ENCODE measurements at regions not wholly inside any gene's neighbourhood (a gene's known extent, or its start where the extent isn't known, plus 50 kb on each side); places are given as distances from the start of the nearest gene placed in this dataset.
A peak's percentile ranks its signal among the peaks of the same experiment; 100 is the strongest.
"Not testable (repeated sequence)": the region's sequence is repeated elsewhere in the genome, so short reads cannot be mapped to it uniquely, and the experiment has no call there.

- Mint-ChIP-seq H3K4me3 (no peak overlapping the region), H3K27ac (no peak overlapping the region), H3K9me3 (no peaks in the 10 kb centered on the region), H3K36me3 (ENCODE audit: low read depth) (no peaks in the 10 kb centered on the region), H3K27me3 (peaks cover 11% of the 10 kb centered on the region), H3K4me1 (peaks cover 38% of the 10 kb centered on the region)
- ChIA-PET CTCF (interaction anchor here (1.7 to 2.7 kb wide), 2 partner anchors 21 to 26 kb away, joined by 8 to 9 read pairs; no protein-coding TSS in a partner anchor), POLR2A (no interaction called here)
- no peak for DNase-seq
These were observed 159.0 kb upstream of the PZP start for GRCh38 chr12:9367201-9367600.

GRCh38 chr12:9365296-9365695 is 157.1 kb upstream of the PZP start:
- ChIA-PET POLR2A (no interaction called here), CTCF (interaction anchor here (1.3 to 2.7 kb wide), 2 partner anchors 12 to 24 kb away, joined by 3 to 9 read pairs; no protein-coding TSS in a partner anchor)
- peak overlapping the region; percentile 28 for H3K4me3 Mint-ChIP-seq
- no peaks in the 10 kb centered on the region for H3K36me3 Mint-ChIP-seq (ENCODE audit: low read depth)
- peak overlapping the region; percentile 77 for H3K27ac Mint-ChIP-seq
- no peak for DNase-seq
- peaks cover 6% of the 10 kb centered on the region for H3K27me3 Mint-ChIP-seq
- peaks cover 40% of the 10 kb centered on the region for H3K4me1 Mint-ChIP-seq
- no peaks in the 10 kb centered on the region for H3K9me3 Mint-ChIP-seq

- Mint-ChIP-seq H3K4me1 (peaks cover 40% of the 10 kb centered on the region), H3K27me3 (peaks cover 6% of the 10 kb centered on the region), H3K9me3 (no peaks in the 10 kb centered on the region), H3K4me3 (peak overlapping the region; percentile 40), H3K27ac (peak overlapping the region; percentile 77), H3K36me3 (ENCODE audit: low read depth) (no peaks in the 10 kb centered on the region)
- POLR2A ChIA-PET: no interaction called here
- peak; percentile 35 for DNase-seq
- CTCF ChIA-PET: interaction anchor here (2.7 kb wide), 1 partner anchor 23 kb away, joined by 9 read pairs; no protein-coding TSS in a partner anchor
These were observed 156.3 kb upstream of the PZP start for GRCh38 chr12:9364224-9365176.

GRCh38 chr12:9363145-9363544 is 154.9 kb upstream of the PZP start:
- H3K27ac Mint-ChIP-seq: peak overlapping the region; percentile 31
- CTCF ChIA-PET: interaction anchor here (0.9 to 1.1 kb wide), 2 partner anchors 15 to 32 kb away, joined by 3 read pairs; no protein-coding TSS in a partner anchor
- H3K4me3 Mint-ChIP-seq: no peak overlapping the region
- peaks cover 40% of the 10 kb centered on the region for H3K4me1 Mint-ChIP-seq
- POLR2A ChIA-PET: no interaction called here
- no peaks in the 10 kb centered on the region for H3K36me3 Mint-ChIP-seq (ENCODE audit: low read depth)
- peak; percentile 16 for DNase-seq
- H3K9me3 Mint-ChIP-seq: no peaks in the 10 kb centered on the region
- H3K27me3 Mint-ChIP-seq: peaks cover 8% of the 10 kb centered on the region

GRCh38 chr12:9361879-9362326 is 153.7 kb upstream of the PZP start:
- no peak overlapping the region for H3K4me3 Mint-ChIP-seq

GRCh38 chr12:9354009-9354754 is 146.0 kb upstream of the PZP start:
- H3K36me3 Mint-ChIP-seq (ENCODE audit: low read depth): peaks cover 23% of the 10 kb centered on the region
- CTCF ChIA-PET: interaction anchor here (1.0 to 1.4 kb wide), 2 partner anchors 11 to 12 kb away, joined by 3 read pairs; no protein-coding TSS in a partner anchor
- H3K27ac Mint-ChIP-seq, H3K4me3 Mint-ChIP-seq, H3K4me1 Mint-ChIP-seq, POLR2A ChIA-PET, DNase-seq: not testable (repeated sequence)
- H3K27me3 Mint-ChIP-seq: peaks cover 12% of the 10 kb centered on the region
- peaks cover 34% of the 10 kb centered on the region for H3K9me3 Mint-ChIP-seq

More at GRCh38 chr12:9361879-9362326, 153.7 kb upstream of the PZP start:
- Mint-ChIP-seq H3K4me1 (peaks cover 40% of the 10 kb centered on the region), H3K27ac (no peak overlapping the region), H3K9me3 (peaks cover 5% of the 10 kb centered on the region), H3K27me3 (peaks cover 13% of the 10 kb centered on the region), H3K36me3 (ENCODE audit: low read depth) (peaks cover 3% of the 10 kb centered on the region)
- DNase-seq: no peak
- ChIA-PET POLR2A (interaction anchor here (0.8 kb wide), 1 partner anchor 86 kb away, joined by 14 read pairs; no protein-coding TSS in a partner anchor), CTCF (interaction anchor here (1.1 to 1.8 kb wide), 4 partner anchors 9 to 31 kb away, joined by 3 to 6 read pairs (median 3); no protein-coding TSS in a partner anchor)

GRCh38 chr12:9351136-9351535 is 142.9 kb upstream of the PZP start:
- Mint-ChIP-seq H3K27ac (no peak overlapping the region), H3K36me3 (ENCODE audit: low read depth) (peaks cover 16% of the 10 kb centered on the region), H3K4me3 (no peak overlapping the region), H3K27me3 (no peaks in the 10 kb centered on the region), H3K9me3 (peaks cover 29% of the 10 kb centered on the region), H3K4me1 (peaks cover 16% of the 10 kb centered on the region)
- no peak for DNase-seq
- ChIA-PET CTCF (interaction anchor here (1.1 to 1.7 kb wide), 3 partner anchors 9 to 11 kb away, joined by 3 to 5 read pairs (median 3); no protein-coding TSS in a partner anchor), POLR2A (interaction anchor here (0.6 to 0.7 kb wide), 2 partner anchors 18 to 318 kb away, joined by 3 read pairs; partner anchors contain the start of gene CLEC2D)

GRCh38 chr12:9349888-9350885 is 142.0 kb upstream of the PZP start:
- Mint-ChIP-seq H3K36me3 (ENCODE audit: low read depth) (peaks cover 16% of the 10 kb centered on the region), H3K4me1 (peaks cover 22% of the 10 kb centered on the region), H3K27me3 (no peaks in the 10 kb centered on the region), H3K4me3 (no peak overlapping the region), H3K9me3 (peaks cover 25% of the 10 kb centered on the region), H3K27ac (no peak overlapping the region)
- DNase-seq: no peak
- POLR2A ChIA-PET: interaction anchor here (0.6 to 0.7 kb wide), 2 partner anchors 19 to 319 kb away, joined by 3 read pairs; partner anchors contain the start of gene CLEC2D
- CTCF ChIA-PET: interaction anchor here (1.3 kb wide), 1 partner anchor 16 kb away, joined by 3 read pairs; no protein-coding TSS in a partner anchor

- no peak overlapping the region for H3K4me3 Mint-ChIP-seq
- no peaks in the 10 kb centered on the region for H3K27me3 Mint-ChIP-seq
- peaks cover 14% of the 10 kb centered on the region for H3K9me3 Mint-ChIP-seq
- H3K4me1 Mint-ChIP-seq: peaks cover 24% of the 10 kb centered on the region
- peaks cover 11% of the 10 kb centered on the region for H3K36me3 Mint-ChIP-seq (ENCODE audit: low read depth)
- no peak for DNase-seq
- H3K27ac Mint-ChIP-seq: no peak overlapping the region
- ChIA-PET POLR2A (no interaction called here), CTCF (interaction anchor here (1.3 to 1.7 kb wide), 2 partner anchors 14 to 25 kb away, joined by 3 to 4 read pairs; no protein-coding TSS in a partner anchor)
These were observed 140.8 kb upstream of the PZP start for GRCh38 chr12:9348906-9349518.

- CTCF ChIA-PET: interaction anchor here (1.0 to 2.6 kb wide), 4 partner anchors 10 to 26 kb away, joined by 4 to 13 read pairs (median 6); no protein-coding TSS in a partner anchor
- POLR2A ChIA-PET: no interaction called here
- H3K9me3 Mint-ChIP-seq: peaks cover 7% of the 10 kb centered on the region
- peaks cover 5% of the 10 kb centered on the region for H3K36me3 Mint-ChIP-seq (ENCODE audit: low read depth)
- H3K4me1 Mint-ChIP-seq: peaks cover 24% of the 10 kb centered on the region
- H3K4me3 Mint-ChIP-seq: no peak overlapping the region
- H3K27me3 Mint-ChIP-seq: no peaks in the 10 kb centered on the region
- DNase-seq: no peak
- H3K27ac Mint-ChIP-seq: no peak overlapping the region
These were observed 139.3 kb upstream of the PZP start for GRCh38 chr12:9347328-9348127.

Measured in activated CD4-positive, alpha-beta T cell treated with anti-CD3 and anti-CD28 coated beads, Interleukin-2, amount 10 ng/mL, durations not matched to agents 7 days and 5 days (primary cell).